Fibroblast of pulmonary artery (primary cell): ENCODE measurements at regions not wholly inside any gene's neighbourhood (a gene's known extent, or its start where the extent isn't known, plus 50 kb on each side); places are given as distances from the start of the nearest gene placed in this dataset.

Experiments used
- DNase-seq: peaks from one replicate; pipeline ENCODE4 v3.0.0-alpha.2; 2010; ENCODE audit warnings: low read depth
- H3K4me3 ChIP-seq: replicated peaks from 2 replicates; pipeline ENCODE4 v1.5.1; 2011; ENCODE audit warnings: low read depth, mild to moderate bottlenecking, control low read depth, low read length, moderate library complexity
- CTCF ChIP-seq: IDR thresholded peaks from 2 replicates; pipeline ENCODE4 v1.5.1; 2011; ENCODE audit warnings: mild to moderate bottlenecking, control low read depth, low read length, inconsistent platforms; ENCODE audit errors: missing control alignments

GRCh38 chr5:155295111-155295510 lies 281.6 kb downstream of the KIF4B start:
- TF ChIP-seq CTCF: no peak
- H3K4me3 ChIP-seq: no peak overlapping the region
- no peak for DNase-seq

GRCh38 chr5:155299386-155300005 lies 285.9 kb downstream of the KIF4B start:
- no peak for TF ChIP-seq CTCF
- no peak for DNase-seq

GRCh38 chr5:155303120-155303519 lies 289.6 kb downstream of the KIF4B start:
- no peak overlapping the region for H3K4me3 ChIP-seq
- DNase-seq: no peak
- no peak for TF ChIP-seq CTCF

More at GRCh38 chr5:155299386-155300005, 285.9 kb downstream of the KIF4B start:
- H3K4me3 ChIP-seq: no peak overlapping the region

- H3K4me3 ChIP-seq: no peak overlapping the region
- no peak for DNase-seq
Observed at GRCh38 chr5:155307229-155307628, 293.7 kb downstream of the KIF4B start.

GRCh38 chr5:155308289-155308688 lies 294.7 kb downstream of the KIF4B start:
- DNase-seq: no peak
- no peak for TF ChIP-seq CTCF
- H3K4me3 ChIP-seq: no peak overlapping the region

More at GRCh38 chr5:155307229-155307628, 293.7 kb downstream of the KIF4B start:
- no peak for TF ChIP-seq CTCF

GRCh38 chr5:155309021-155309746 lies 295.6 kb downstream of the KIF4B start:
- no peak for DNase-seq
- no peak for TF ChIP-seq CTCF
- H3K4me3 ChIP-seq: no peak overlapping the region
